Panc1 (cell line): ENCODE measurements at regions not wholly inside any gene's neighbourhood (a gene's known extent, or its start where the extent isn't known, plus 50 kb on each side); places are given as distances from the start of the nearest gene placed in this dataset.

Experiments
- ATAC-seq: fragments of 200-7000 bp; cut with Tn5 transposase; 2 replicates; pipeline ENCODE4 v1.9.1; 2020; ENCODE audit warnings: mild to moderate bottlenecking, moderate library complexity
- BruUV-seq: library from RNA; stranded (reverse); fragments of 400-500 nt; replicated peaks from 2 replicates; lab custom pipeline; 2021; lab: Mats Ljungman, UMichigan
- CTCF ChIA-PET: fragments of 300-600 bp; sonication (Branson Sonifier 250); formaldehyde crosslinking; loops from one replicate; lab custom pipeline; 2022; ENCODE audit warnings: antibody characterized with exemption; lab: Charles Lee
- POLR2A ChIA-PET: fragments of 300-600 bp; sonication (Branson Sonifier 250); formaldehyde crosslinking; loops from one replicate; lab custom pipeline; 2022; ENCODE audit warnings: antibody characterized with exemption; lab: Charles Lee
- DNase-seq: peaks from one replicate; pipeline ENCODE4 v3.0.0-alpha.2; 2010; ENCODE audit warnings: low read depth, low spot score
- H3K27ac ChIP-seq: 2 replicates; pipeline ENCODE4 v1.5.1; 2011; ENCODE audit warnings: mild to moderate bottlenecking, low read length, inconsistent platforms
- H3K27me3 ChIP-seq: fragments of 200-500 bp; sonication (Bioruptor generic); 2 replicates; pipeline ENCODE4 v1.6.0; 2014; ENCODE audit warnings: low read length, inconsistent platforms; ENCODE audit not compliant: control insufficient read depth, insufficient read depth
- H3K36me3 ChIP-seq: fragments of 200-500 bp; sonication (Bioruptor generic); 2 replicates; pipeline ENCODE4 v1.5.1; 2014; ENCODE audit warnings: inconsistent platforms, mild to moderate bottlenecking, low read length, moderate library complexity; ENCODE audit not compliant: control insufficient read depth, insufficient read depth
- H3K4me1 ChIP-seq: 2 replicates; pipeline ENCODE4 v1.5.1; 2011; ENCODE audit warnings: inconsistent platforms, mild to moderate bottlenecking, low read length, moderate library complexity; ENCODE audit not compliant: control insufficient read depth, insufficient read depth
- H3K4me3 ChIP-seq, 2 experiments: 2 replicates each; pipeline ENCODE4 v1.5.1; 2011 to 2012; ENCODE audit warnings: low read depth in 2 of 2, low read length in 2 of 2, mild to moderate bottlenecking in 2 of 2, inconsistent platforms in 1 of 2, moderate library complexity in 1 of 2
- H3K9me3 ChIP-seq: fragments of 200-500 bp; sonication (Bioruptor generic); 2 replicates; pipeline ENCODE4 v1.5.1; 2014; ENCODE audit warnings: low read depth, mild to moderate bottlenecking, inconsistent platforms, low read length, moderate library complexity; ENCODE audit not compliant: control insufficient read depth, insufficient read depth
- SIN3A ChIP-seq: IDR thresholded peaks from 2 replicates; pipeline ENCODE4 v1.6.1; 2012; ENCODE audit warnings: low read depth, mild to moderate bottlenecking, low read length, moderate library complexity, borderline replicate concordance; ENCODE audit not compliant: insufficient read depth
- in situ Hi-C: cut with HindIII; loops from 2 replicates; pipeline ENCODE4 v1.10.0; 2016; ENCODE audit warnings: low sequenced_read_pairs, low pct_unique_long_range_greater_than_20kb
- intact Hi-C: fragments of 100-400 bp; cut with micrococcal nuclease; formaldehyde crosslinking; loops from one replicate; pipeline ENCODE4 v1.10.0; 2022; ENCODE audit not compliant: unreplicated experiment
- TF ChIP-seq, protein P1 (sequence below): fragments of 450-650 bp; IDR thresholded peaks from 2 replicates; pipeline ENCODE4 v1.5.1; 2017; ENCODE audit warnings: mild to moderate bottlenecking

DNA sequence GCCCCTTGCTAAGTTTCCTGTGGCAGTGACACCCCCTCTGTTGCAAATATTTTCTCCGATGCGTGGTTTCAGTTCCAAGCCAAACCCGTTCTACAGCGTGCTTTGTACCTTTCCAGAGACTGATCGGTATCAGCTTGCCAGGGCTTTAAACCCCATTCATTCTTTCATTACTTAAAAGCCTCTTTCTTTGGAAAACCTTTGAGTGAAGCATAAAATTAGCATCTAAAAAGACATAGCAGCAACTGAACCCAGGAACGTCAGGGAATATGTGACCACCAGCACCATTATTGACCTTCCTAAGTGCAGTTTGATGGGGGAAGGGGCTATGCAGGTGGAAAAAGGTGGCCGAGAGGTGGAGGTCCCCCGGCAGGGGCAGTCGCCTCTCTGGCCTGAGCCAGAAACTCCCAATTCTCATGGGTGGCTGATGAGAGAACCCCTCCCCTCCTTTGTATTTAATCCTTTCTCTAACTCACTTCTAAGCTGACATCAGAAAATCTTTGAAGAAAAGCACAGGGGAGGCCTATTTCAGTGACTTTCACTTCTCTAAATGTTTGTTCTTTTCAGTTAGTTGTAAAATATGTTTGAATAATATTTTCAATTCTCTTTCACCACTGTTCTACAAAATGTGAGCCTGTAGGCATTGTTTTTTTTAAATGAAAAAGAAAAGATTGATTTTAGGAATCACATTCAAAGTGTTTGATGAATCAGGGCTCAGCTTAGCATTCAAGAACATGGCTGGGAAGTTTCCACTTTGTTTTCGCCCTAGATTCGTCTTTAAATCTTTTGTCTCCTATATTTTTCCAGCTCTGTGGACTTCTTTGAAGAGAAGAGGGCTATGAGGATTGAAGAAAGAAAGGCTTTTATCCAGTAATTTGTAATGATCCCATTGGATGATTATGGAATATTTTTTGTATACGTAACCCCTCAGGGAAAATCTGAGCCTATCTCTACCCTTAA is 89.2 kb downstream of the RSPH3 start:
- peaks cover 7% of the 10 kb centered on the region; the same call in 1 of the 2 replicates for H3K9me3 ChIP-seq
- no peaks in the 10 kb centered on the region for H3K36me3 ChIP-seq
- TF ChIP-seq, protein P1, sequence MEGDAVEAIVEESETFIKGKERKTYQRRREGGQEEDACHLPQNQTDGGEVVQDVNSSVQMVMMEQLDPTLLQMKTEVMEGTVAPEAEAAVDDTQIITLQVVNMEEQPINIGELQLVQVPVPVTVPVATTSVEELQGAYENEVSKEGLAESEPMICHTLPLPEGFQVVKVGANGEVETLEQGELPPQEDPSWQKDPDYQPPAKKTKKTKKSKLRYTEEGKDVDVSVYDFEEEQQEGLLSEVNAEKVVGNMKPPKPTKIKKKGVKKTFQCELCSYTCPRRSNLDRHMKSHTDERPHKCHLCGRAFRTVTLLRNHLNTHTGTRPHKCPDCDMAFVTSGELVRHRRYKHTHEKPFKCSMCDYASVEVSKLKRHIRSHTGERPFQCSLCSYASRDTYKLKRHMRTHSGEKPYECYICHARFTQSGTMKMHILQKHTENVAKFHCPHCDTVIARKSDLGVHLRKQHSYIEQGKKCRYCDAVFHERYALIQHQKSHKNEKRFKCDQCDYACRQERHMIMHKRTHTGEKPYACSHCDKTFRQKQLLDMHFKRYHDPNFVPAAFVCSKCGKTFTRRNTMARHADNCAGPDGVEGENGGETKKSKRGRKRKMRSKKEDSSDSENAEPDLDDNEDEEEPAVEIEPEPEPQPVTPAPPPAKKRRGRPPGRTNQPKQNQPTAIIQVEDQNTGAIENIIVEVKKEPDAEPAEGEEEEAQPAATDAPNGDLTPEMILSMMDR, result no peak
- no peak for ATAC-seq
- peak overlapping the region in 1 of 2 experiments; percentile 19; a peak in 2 of 4 replicates for H3K4me3 ChIP-seq
- POLR2A ChIA-PET, result interaction anchor here (0.5 kb wide), 1 partner anchor 131 kb away, joined by 3 read pairs; no protein-coding TSS in a partner anchor
- intact Hi-C loops, result no loop called here
- in situ Hi-C loops, result no loop called here
- H3K27me3 ChIP-seq, result no peaks in the 10 kb centered on the region
- no peaks in the 10 kb centered on the region; the same call in 1 of the 2 replicates for H3K4me1 ChIP-seq
- CTCF ChIA-PET, result no interaction called here
- H3K27ac ChIP-seq, result peak overlapping the region; percentile 25; the same call in 1 of the 2 replicates
- DNase-seq, result no peak
- no TSS peak for BruUV-seq

DNA sequence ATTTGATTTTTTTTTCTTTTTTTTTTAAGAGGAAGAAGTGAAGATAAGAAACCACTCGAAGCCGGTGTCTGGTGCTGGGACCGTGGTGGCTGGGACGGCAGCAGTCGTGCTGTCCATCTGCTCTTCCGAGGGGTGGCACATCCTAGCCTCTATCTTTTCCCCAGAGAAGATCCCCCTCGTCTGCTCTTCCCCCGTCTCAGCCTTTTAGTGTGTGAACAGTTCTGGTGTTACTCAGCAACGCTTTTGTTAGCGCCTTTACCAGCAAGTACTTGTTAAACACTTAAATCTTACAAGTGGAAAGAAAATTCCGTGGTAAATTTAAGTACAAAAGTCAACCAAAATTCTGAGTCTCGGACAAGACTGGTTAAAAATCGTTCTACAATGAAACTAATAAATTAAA is 90.1 kb downstream of the RSPH3 start:
- Histone ChIP-seq H3K4me3 (no peak overlapping the region), H3K36me3 (no peaks in the 10 kb centered on the region), H3K27me3 (no peaks in the 10 kb centered on the region), H3K9me3 (peaks cover 15% of the 10 kb centered on the region), H3K27ac (no peak overlapping the region), H3K4me1 (no peaks in the 10 kb centered on the region; the same call in 1 of the 2 replicates)
- intact Hi-C loops (no loop called here), in situ Hi-C loops (no loop called here)
- TF ChIP-seq, protein P1, result no peak
- no peak for TF ChIP-seq SIN3A
- ATAC-seq (no peak), DNase-seq (no peak)
- CTCF ChIA-PET, result interaction anchor here (0.5 kb wide), 1 partner anchor 38 kb away, joined by 5 read pairs; no protein-coding TSS in a partner anchor
- POLR2A ChIA-PET, result no interaction called here
- BruUV-seq, result no TSS peak

DNA sequence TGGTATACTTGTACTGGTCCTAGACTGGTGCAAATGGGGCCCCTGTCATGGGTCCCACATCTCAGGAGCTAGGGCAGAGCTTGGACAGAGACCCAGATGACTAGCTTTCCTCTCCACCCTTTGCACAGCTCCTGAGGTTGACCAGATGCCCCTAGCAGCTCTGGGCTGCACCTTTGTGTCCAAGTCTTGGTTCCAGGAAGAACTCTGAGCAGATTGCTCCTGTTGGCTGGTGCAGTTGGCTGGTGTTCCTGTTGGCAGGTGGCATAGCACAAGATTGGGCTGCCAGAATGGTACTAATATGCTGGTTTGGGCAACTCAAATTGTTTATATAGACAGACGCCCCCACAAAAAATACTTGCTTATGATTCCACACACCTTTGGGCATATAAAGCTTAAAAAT is 89.4 kb upstream of the EZR start:
- BruUV-seq, result no TSS peak
- Histone ChIP-seq H3K4me1 (no peaks in the 10 kb centered on the region; the same call in 1 of the 2 replicates), H3K27ac (no peak overlapping the region), H3K4me3 (no peak overlapping the region), H3K36me3 (no peaks in the 10 kb centered on the region), H3K9me3 (peaks cover 23% of the 10 kb centered on the region), H3K27me3 (no peaks in the 10 kb centered on the region)
- POLR2A ChIA-PET, result interaction anchor here (0.5 kb wide), 1 partner anchor 36 kb away, joined by 17 read pairs; no protein-coding TSS in a partner anchor
- CTCF ChIA-PET, result no interaction called here
- intact Hi-C loops, result no loop called here
- in situ Hi-C loops, result no loop called here
- DNase-seq, result no peak
- ATAC-seq, result no peak
- no peak for TF ChIP-seq SIN3A
- TF ChIP-seq, protein P1, result no peak
